H1 (cell line): ENCODE measurements at regions not wholly inside any gene's neighbourhood (a gene's known extent, or its start where the extent isn't known, plus 50 kb on each side); places are given as distances from the start of the nearest gene placed in this dataset.

Experiments
- CTCF ChIA-PET: fragments of 300-600 bp; sonication (Branson Sonifier 250); formaldehyde crosslinking; loops from one replicate; lab custom pipeline; 2021; ENCODE audit not compliant: partially characterized antibody; lab: Charles Lee
- POLR2A ChIA-PET: fragments of 300-600 bp; sonication (Branson Sonifier 250); formaldehyde crosslinking; loops from one replicate; lab custom pipeline; 2021; ENCODE audit warnings: inconsistent platforms; ENCODE audit not compliant: partially characterized antibody; lab: Charles Lee
- DNase-seq, 2 experiments: peaks; one replicate each; pipeline versions ENCODE4 v3.0.0 to v3.0.0-alpha.2; 2010 to 2022; ENCODE audit warnings: low spot score in 2 of 2, low read depth in 1 of 2, mixed read lengths in 1 of 2
- FAIRE-seq: peaks from 2 replicates; lab custom pipeline; 2011; peaks lifted over from hg19 to GRCh38; lab: Jason Lieb, UNC
- H2AFZ ChIP-seq: 2 replicates; pipeline ENCODE4 v1.8.1; 2012; ENCODE audit warnings: low read length, inconsistent platforms
- H2AK5ac ChIP-seq: 2 replicates; pipeline ENCODE4 v1.6.1; 2013; ENCODE audit warnings: low read depth, low read length
- H2BK120ac ChIP-seq: replicated peaks from 2 replicates; pipeline ENCODE3; 2013; ENCODE audit warnings: low read depth, low read length, inconsistent platforms
- H2BK12ac ChIP-seq: 2 replicates; pipeline ENCODE4 v1.6.1; 2013; ENCODE audit warnings: low read depth, low read length
- H2BK15ac ChIP-seq: 2 replicates; pipeline ENCODE4 v1.6.1; 2013; ENCODE audit warnings: low read length
- H2BK20ac ChIP-seq: 2 replicates; pipeline ENCODE4 v1.6.1; 2013; ENCODE audit warnings: low read length
- H2BK5ac ChIP-seq: 2 replicates; pipeline ENCODE4 v1.6.1; 2013; ENCODE audit warnings: low read depth, low read length
- H3K14ac ChIP-seq: 2 replicates; pipeline ENCODE4 v1.6.1; 2013; ENCODE audit warnings: inconsistent platforms; ENCODE audit not compliant: insufficient read length
- H3K18ac ChIP-seq: 2 replicates; pipeline ENCODE4 v1.6.1; 2013; ENCODE audit warnings: low read length; ENCODE audit errors: extremely low read depth
- H3K23ac ChIP-seq: 2 replicates; pipeline ENCODE4 v1.6.1; 2013; ENCODE audit warnings: inconsistent platforms; ENCODE audit not compliant: insufficient read length
- H3K23me2 ChIP-seq: 2 replicates; pipeline ENCODE4 v1.6.1; 2013; ENCODE audit warnings: low read depth, low read length
- H3K27ac ChIP-seq: 2 replicates; pipeline ENCODE4 v1.6.1; 2011; ENCODE audit warnings: low read depth, low read length, inconsistent platforms
- H3K27me3 ChIP-seq, 4 experiments: replicated peaks in 1 of 4; 1 replicate in 1 of 4; 2 replicates in 3 of 4; pipeline versions ENCODE4 v1.6.1 to v1.8.1; 2011 to 2013; ENCODE audit warnings: low read length in 3 of 4, mild to moderate bottlenecking in 3 of 4, inconsistent platforms in 2 of 4, mixed read lengths in 2 of 4, moderate library complexity in 1 of 4; ENCODE audit not compliant: control insufficient read depth in 3 of 4, insufficient read depth in 3 of 4; ENCODE audit errors: extremely low read depth in 1 of 4
- H3K36me3 ChIP-seq, 4 experiments: 2 replicates each; pipeline versions ENCODE4 v1.6.1 to v1.8.1; 2011 to 2013; ENCODE audit warnings: mild to moderate bottlenecking in 4 of 4, low read length in 3 of 4, moderate library complexity in 2 of 4, control low read depth in 1 of 4, inconsistent platforms in 1 of 4; ENCODE audit not compliant: insufficient read depth in 4 of 4, control insufficient read depth in 2 of 4
- H3K4ac ChIP-seq: replicated peaks from 2 replicates; pipeline ENCODE3; 2013; ENCODE audit warnings: low read length, low read depth, mixed read lengths, inconsistent platforms; ENCODE audit not compliant: insufficient read length
- H3K4me1 ChIP-seq, 4 experiments: replicated peaks in 1 of 4; 1 replicate in 1 of 4; 2 replicates in 3 of 4; pipeline versions ENCODE4 v1.6.1 to v1.8.1; 2011 to 2013; ENCODE audit warnings: low read length in 3 of 4, inconsistent platforms in 2 of 4, mixed read lengths in 1 of 4; ENCODE audit not compliant: insufficient read depth in 4 of 4, control insufficient read depth in 3 of 4
- H3K4me2 ChIP-seq, 2 experiments: 2 replicates each; pipeline versions ENCODE4 v1.6.1 to v1.8.1; 2011 to 2013; ENCODE audit warnings: low read depth in 2 of 2, low read length in 2 of 2, control low read depth in 1 of 2, inconsistent platforms in 1 of 2, mild to moderate bottlenecking in 1 of 2; ENCODE audit not compliant: insufficient read depth in 1 of 2
- H3K4me3 ChIP-seq, 4 experiments: fragments of 200-600, 300-600 bp in 1 of 4; sonication (generic), shearing (Covaris generic), sonication (Bioruptor Twin) in 1 of 4; 2 replicates each; pipeline versions ENCODE4 v1.5.1 to v1.8.1; 2011 to 2016; ENCODE audit warnings: low read length in 4 of 4, low read depth in 3 of 4, control low read depth in 2 of 4, inconsistent platforms in 2 of 4, mild to moderate bottlenecking in 2 of 4, mixed read lengths in 1 of 4, moderate library complexity in 1 of 4; ENCODE audit not compliant: insufficient read depth in 2 of 4; ENCODE audit errors: extremely low read depth in 1 of 4
- H3K56ac ChIP-seq: replicated peaks from 2 replicates; pipeline ENCODE3; 2013; ENCODE audit warnings: low read depth, mild to moderate bottlenecking, mixed read lengths, low read length, inconsistent platforms; ENCODE audit not compliant: insufficient read length
- H3K79me1 ChIP-seq: 2 replicates; pipeline ENCODE4 v1.6.1; 2013; ENCODE audit warnings: low read depth, low read length, control low read depth
- H3K79me2 ChIP-seq, 2 experiments: 2 replicates each; pipeline versions ENCODE4 v1.6.1 to v1.8.1; 2012 to 2013; ENCODE audit warnings: low read length in 2 of 2, mild to moderate bottlenecking in 2 of 2, inconsistent platforms in 1 of 2; ENCODE audit not compliant: insufficient read depth in 2 of 2, control insufficient read depth in 1 of 2
- H3K9ac ChIP-seq, 4 experiments: replicated peaks in 1 of 4; 1 replicate in 1 of 4; 2 replicates in 3 of 4; pipeline versions ENCODE4 v1.6.1 to v1.8.1; 2011 to 2013; ENCODE audit warnings: low read depth in 3 of 4, low read length in 3 of 4, control low read depth in 2 of 4, mild to moderate bottlenecking in 2 of 4, moderate library complexity in 2 of 4, inconsistent platforms in 1 of 4; ENCODE audit errors: extremely low read depth in 1 of 4
- H3K9me3 ChIP-seq, 2 experiments: 2 replicates each; pipeline versions ENCODE4 v1.6.1 to v1.8.1; 2012 to 2013; ENCODE audit warnings: mild to moderate bottlenecking in 2 of 2, moderate library complexity in 2 of 2, control low read depth in 1 of 2, inconsistent platforms in 1 of 2, low read depth in 1 of 2, low read length in 1 of 2, mixed read lengths in 1 of 2; ENCODE audit not compliant: insufficient read depth in 2 of 2
- H4K20me1 ChIP-seq, 2 experiments: replicated peaks in 1 of 2; 2 replicates each; pipeline versions ENCODE3 to v1.8.1; 2011 to 2013; ENCODE audit warnings: inconsistent platforms in 2 of 2, low read length in 2 of 2, mild to moderate bottlenecking in 1 of 2; ENCODE audit not compliant: insufficient read depth in 2 of 2, control insufficient read depth in 1 of 2
- H4K5ac ChIP-seq: 2 replicates; pipeline ENCODE4 v1.6.1; 2013; ENCODE audit warnings: low read length, low read depth, mixed read lengths, inconsistent platforms; ENCODE audit not compliant: insufficient read length
- H4K8ac ChIP-seq: 2 replicates; pipeline ENCODE4 v1.8.0; 2013; ENCODE audit warnings: mild to moderate bottlenecking, moderate library complexity, low read length, inconsistent platforms; ENCODE audit not compliant: insufficient read depth; ENCODE audit errors: extremely low read depth
- H4K91ac ChIP-seq: replicated peaks from 2 replicates; pipeline ENCODE3; 2013; ENCODE audit warnings: low read length, mixed read lengths, inconsistent platforms; ENCODE audit not compliant: insufficient read length
- CHD1 ChIP-seq: IDR thresholded peaks from 2 replicates; pipeline ENCODE4 v1.6.1; 2012; ENCODE audit warnings: low read depth, low read length, improper control_type of control experiment
- KDM5A ChIP-seq: fragments of 200-600 bp; IDR thresholded peaks from 2 replicates; pipeline ENCODE4 v1.7.1; 2012; ENCODE audit warnings: mild to moderate bottlenecking, low read length, inconsistent platforms, mixed read lengths
- NANOG ChIP-seq: IDR thresholded peaks from 2 replicates; pipeline ENCODE4 v1.6.1; 2011; ENCODE audit warnings: low read length, low read depth, mild to moderate bottlenecking, inconsistent platforms; ENCODE audit not compliant: insufficient read depth, poor library complexity, severe bottlenecking
- TAF7 ChIP-seq: optimal IDR thresholded peaks from 2 replicates; pipeline ENCODE3; 2011; ENCODE audit warnings: low read depth, mild to moderate bottlenecking, inconsistent platforms, low read length, moderate library complexity, borderline replicate concordance
- TCF12 ChIP-seq: IDR thresholded peaks from 2 replicates; pipeline ENCODE4 v1.6.1; 2011; ENCODE audit warnings: low read depth, mild to moderate bottlenecking, low read length
- USF2 ChIP-seq: IDR thresholded peaks from 2 replicates; pipeline ENCODE4 v1.6.1; 2011; ENCODE audit warnings: low read length, improper control_type of control experiment
- WGBS, 2 experiments: shearing (Covaris generic) in 1 of 2; methylation state at CpG; one replicate each; pipeline versions ENCODE4 v1.1.6 to v1.1.7; 2013 to 2015; ENCODE audit warnings: low lambda C conversion rate in 2 of 2, mixed read lengths in 2 of 2, inconsistent platforms in 1 of 2, low coverage in 1 of 2, missing lambda C conversion rate in 1 of 2; ENCODE audit not compliant: insufficient replicate concordance in 2 of 2, insufficient coverage in 1 of 2, insufficient read length in 1 of 2; ENCODE audit errors: extremely low coverage in 1 of 2, missing lambda C conversion rate in 1 of 2; 5-methylcytosine and 5-hydroxymethylcytosine counted together

- H3K79me1 ChIP-seq = no peaks in the 10 kb centered on the region; the same call in 1 of the 2 replicates
- ChIA-PET CTCF (interaction anchor here (0.6 to 1.4 kb wide), 2 partner anchors 15 to 118 kb away, joined by 3 to 5 read pairs; no protein-coding TSS in a partner anchor), POLR2A (no interaction called here)
- no peak overlapping the region for H3K4me3 ChIP-seq
- H4K20me1 ChIP-seq = no peaks in the 10 kb centered on the region
- H3K27me3 ChIP-seq = no peaks in the 10 kb centered on the region; a peak in 1 of 7 replicates
- H3K18ac ChIP-seq = no peak overlapping the region
- no peak overlapping the region for H2AK5ac ChIP-seq
- no peaks in the 10 kb centered on the region for H3K79me2 ChIP-seq
- no peak overlapping the region for H2AFZ ChIP-seq
- no peak overlapping the region for H2BK120ac ChIP-seq
- H2BK20ac ChIP-seq = no peak overlapping the region
- no peak overlapping the region for H3K23ac ChIP-seq
- WGBS, 2 experiments = 87% methylated on average over 3 of the region's 3 CpGs; no CpG with 5 or more reads in 1 of the 2 experiments
- H3K14ac ChIP-seq = no peak overlapping the region
- TF ChIP-seq TCF12 (no peak), CHD1 (no peak), USF2 (no peak), NANOG (no peak), TAF7 (no peak), KDM5A (no peak)
- H3K23me2 ChIP-seq = no peaks in the 10 kb centered on the region
- no peak overlapping the region for H3K9ac ChIP-seq
- DNase-seq (no peak), FAIRE-seq (no peak)
- H3K36me3 ChIP-seq = no peaks in the 10 kb centered on the region
- no peaks in the 10 kb centered on the region for H3K4me1 ChIP-seq
- no peak overlapping the region for H2BK5ac ChIP-seq
- H3K56ac ChIP-seq = no peak overlapping the region
- no peak overlapping the region for H4K91ac ChIP-seq
- H3K4ac ChIP-seq = no peak overlapping the region
- H2BK15ac ChIP-seq = no peak overlapping the region
- no peak overlapping the region for H3K4me2 ChIP-seq
- peaks cover 7 to 10% of the 10 kb centered on the region in 2 experiments for H3K9me3 ChIP-seq
- no peak overlapping the region for H3K27ac ChIP-seq
- no peak overlapping the region for H2BK12ac ChIP-seq
- no peak overlapping the region for H4K5ac ChIP-seq
- H4K8ac ChIP-seq = no peak overlapping the region
Measured at GRCh38 chr1:5466487-5466886, 525.7 kb downstream of the NPHP4 start.
